ENCODE measurements at regions not wholly inside any gene's neighbourhood (a gene's known extent, or its start where the extent isn't known, plus 50 kb on each side); places are given as distances from the start of the nearest gene placed in this dataset.
A peak's percentile ranks its signal among the peaks of the same experiment; 100 is the strongest.

DNA sequence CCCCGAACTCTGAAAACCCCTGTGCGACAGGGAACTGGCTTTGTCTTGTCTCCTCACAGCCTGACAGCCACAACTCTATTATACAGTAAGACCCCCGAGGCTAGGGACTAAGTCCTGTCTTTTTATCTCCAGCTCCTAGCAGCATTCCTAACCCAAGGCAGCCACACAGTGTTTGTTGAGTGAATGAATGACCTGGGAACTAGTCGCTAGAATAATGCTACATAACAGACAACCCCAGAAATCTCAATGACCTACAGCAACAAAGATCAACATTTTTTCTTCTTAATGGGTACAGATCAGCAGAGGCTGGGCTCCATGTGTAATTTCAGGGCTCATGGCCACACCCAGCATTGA lies 71.4 kb upstream of the TNRC6C start:
- Histone ChIP-seq H4K5ac (ENCODE audit: insufficient read length, low read depth, low read length) (no peak overlapping the region), H3K23ac (ENCODE audit: insufficient read length) (no peak overlapping the region), H2BK120ac (replicated peaks; ENCODE audit: low read depth, low read length) (no peak overlapping the region), H3K4me3 (ENCODE audit: extremely low read depth in 1 of 4, insufficient read depth in 2 of 4, low read depth in 3 of 4, low read length in 4 of 4) (peak overlapping the region in 3 of 4 experiments; percentile 42 to 63 (median 55); a peak in 4 of 8 replicates), H4K91ac (replicated peaks; ENCODE audit: insufficient read length, low read length) (no peak overlapping the region), H3K4ac (replicated peaks; ENCODE audit: insufficient read length, low read depth, low read length) (no peak overlapping the region), H2AFZ (ENCODE audit: low read length) (no peak overlapping the region), H2BK20ac (ENCODE audit: low read length) (no peak overlapping the region), H2AK5ac (ENCODE audit: low read depth, low read length) (no peak overlapping the region), H2BK15ac (ENCODE audit: low read length) (peak overlapping the region; percentile 23; the same call in 1 of the 2 replicates), H2BK5ac (ENCODE audit: low read depth, low read length) (no peak overlapping the region), H3K79me2 (ENCODE audit: control insufficient read depth in 1 of 2, insufficient read depth in 2 of 2, low read length in 2 of 2) (no peaks in the 10 kb centered on the region), H3K9me3 (ENCODE audit: insufficient read depth in 2 of 2, low read depth in 1 of 2, low read length in 1 of 2) (no peaks in the 10 kb centered on the region), H3K27ac (ENCODE audit: low read depth, low read length) (no peak overlapping the region), H3K9ac (replicated peaks in 1 of 4; ENCODE audit: extremely low read depth in 1 of 4, low read depth in 3 of 4, low read length in 3 of 4) (no peak overlapping the region), H3K56ac (replicated peaks; ENCODE audit: insufficient read length, low read depth, low read length) (no peak overlapping the region), H4K20me1 (replicated peaks in 1 of 2; ENCODE audit: control insufficient read depth in 1 of 2, insufficient read depth in 2 of 2, low read length in 2 of 2) (peaks cover 0 to under 1% of the 10 kb centered on the region in 2 experiments), H3K4me1 (replicated peaks in 1 of 4; ENCODE audit: control insufficient read depth in 3 of 4, insufficient read depth in 4 of 4, low read length in 3 of 4) (peaks cover 0 to 18% (median 12%) of the 10 kb centered on the region in 4 experiments; a peak in 6 of 7 replicates), H3K18ac (ENCODE audit: extremely low read depth, low read length) (no peak overlapping the region), H2BK12ac (ENCODE audit: low read depth, low read length) (no peak overlapping the region; the same call in 1 of the 2 replicates), H3K79me1 (ENCODE audit: low read depth, low read length) (no peaks in the 10 kb centered on the region), H3K4me2 (ENCODE audit: insufficient read depth in 1 of 2, low read depth in 2 of 2, low read length in 2 of 2) (peak overlapping the region; percentile 97 to 98), H4K8ac (ENCODE audit: extremely low read depth, insufficient read depth, low read length) (no peak overlapping the region), H3K27me3 (replicated peaks in 1 of 4; ENCODE audit: control insufficient read depth in 3 of 4, extremely low read depth in 1 of 4, insufficient read depth in 3 of 4, low read length in 3 of 4) (peaks cover 7 to 30% (median 22%) of the 10 kb centered on the region in 4 experiments; a peak in 6 of 7 replicates), H3K14ac (ENCODE audit: insufficient read length) (no peak overlapping the region), H3K23me2 (ENCODE audit: low read depth, low read length) (peaks cover 10% of the 10 kb centered on the region; the same call in 1 of the 2 replicates), H3K36me3 (ENCODE audit: control insufficient read depth in 2 of 4, insufficient read depth in 4 of 4, low read length in 3 of 4) (no peaks in the 10 kb centered on the region)
- ChIA-PET CTCF (ENCODE audit: partially characterized antibody) (interaction anchor here (0.7 to 13.7 kb wide), 6 partner anchors 8 to 129 kb away, joined by 3 to 147 read pairs (median 6); no protein-coding TSS in a partner anchor), POLR2A (ENCODE audit: partially characterized antibody) (interaction anchor here (0.6 to 1.6 kb wide), 8 partner anchors 11 to 154 kb away, joined by 3 to 5 read pairs (median 3); partner anchors contain the start of gene TNRC6C)
- no peak for FAIRE-seq
- no peak for DNase-seq (ENCODE audit: low read depth in 1 of 2, low spot score in 2 of 2)
- WGBS, 2 experiments (ENCODE audit: extremely low coverage in 1 of 2, insufficient coverage in 1 of 2, insufficient read length in 1 of 2, insufficient replicate concordance in 2 of 2, low coverage in 1 of 2, low lambda C conversion rate in 2 of 2, missing lambda C conversion rate in 1 of 2): 79% methylated on average over 4 of the region's 4 CpGs; no CpG with 5 or more reads in 1 of the 2 experiments
- TF ChIP-seq ZNF274 (IDR thresholded peaks at IDR 0.05; ENCODE audit: borderline replicate concordance, extremely low read depth, low read length) (no peak), SAP30 (IDR thresholded peaks at IDR 0.05; ENCODE audit: insufficient read depth, insufficient replicate concordance, low read length) (peak; percentile 9)
